ENCODE measurements at regions not wholly inside any gene's neighbourhood (a gene's known extent, or its start where the extent isn't known, plus 50 kb on each side); places are given as distances from the start of the nearest gene placed in this dataset.

DNA sequence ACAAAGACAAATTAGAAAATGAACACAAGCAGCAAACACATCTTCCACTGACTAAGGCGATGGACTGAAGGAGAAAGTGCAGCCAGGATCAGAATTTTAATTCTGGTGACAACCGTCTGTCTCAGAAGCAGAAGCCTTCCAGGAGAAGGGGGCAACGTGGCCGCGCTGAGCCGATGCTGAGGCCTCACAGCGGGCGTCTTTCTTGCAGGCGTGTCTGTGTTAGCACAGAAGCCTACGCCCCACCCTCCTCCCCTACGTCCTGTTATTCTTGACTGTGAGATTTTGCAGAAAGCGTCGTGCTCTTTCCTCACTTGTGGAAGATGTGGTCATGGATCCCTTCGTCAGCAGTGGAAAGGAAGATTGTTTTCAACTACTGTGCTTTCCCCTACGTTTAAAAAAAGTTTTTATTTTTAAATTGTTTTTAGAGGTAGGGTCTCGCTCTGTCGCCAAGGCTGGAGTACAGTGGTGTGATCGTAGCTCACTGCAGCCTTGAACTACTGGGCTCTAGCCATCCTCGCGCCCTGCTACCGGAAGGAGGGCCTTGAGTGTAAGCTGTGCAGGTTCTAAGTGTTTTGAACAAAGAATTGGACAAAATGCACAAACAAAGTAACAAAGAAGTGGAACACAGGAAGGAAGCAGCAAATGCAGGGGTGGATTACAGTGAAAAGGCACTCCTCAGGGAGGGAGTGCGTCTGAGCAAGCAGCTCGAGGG, 422.0 kb downstream of the GALR1 start:
- H3K36me3 ChIP-seq (ENCODE audit: control insufficient read depth in 1 of 2, insufficient read depth in 2 of 2, low read length in 2 of 2) = no peaks in the 10 kb centered on the region
- H3K9me3 ChIP-seq (ENCODE audit: control insufficient read depth in 1 of 2, low read length in 2 of 2) = no peaks in the 10 kb centered on the region
- H3K27ac ChIP-seq (ENCODE audit: low read length) = no peak overlapping the region
- no peaks in the 10 kb centered on the region for H3K27me3 ChIP-seq (ENCODE audit: low read depth, low read length)
- peaks cover 0 to 4% of the 10 kb centered on the region in 2 donors for H3K4me1 ChIP-seq (ENCODE audit: control insufficient read depth in 1 of 2, insufficient read depth in 2 of 2, low read length in 2 of 2)
- H3K4me3 ChIP-seq (ENCODE audit: low read depth in 1 of 2, low read length in 2 of 2) = no peak overlapping the region

DNA sequence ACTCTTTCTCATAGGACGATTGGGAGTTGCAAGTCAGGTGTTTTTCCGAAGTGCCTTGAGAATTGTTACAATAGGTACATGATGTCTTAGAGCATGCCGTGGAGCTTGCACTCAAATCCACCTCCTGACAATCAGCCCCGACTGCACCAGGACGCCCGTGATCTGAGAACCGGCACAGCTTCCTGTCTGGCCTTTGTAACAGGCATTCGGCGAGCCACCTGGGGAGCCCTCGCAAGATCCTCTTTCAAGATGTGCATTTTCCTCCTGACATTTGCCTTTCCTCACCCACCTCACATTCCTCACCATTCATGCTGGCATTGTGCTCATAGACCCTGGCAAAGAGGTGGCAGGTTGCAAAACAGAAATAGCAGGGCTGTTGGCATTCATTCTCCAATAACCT, 427.3 kb downstream of the GALR1 start:
- Histone ChIP-seq H3K27me3 (ENCODE audit: low read depth, low read length) (no peaks in the 10 kb centered on the region), H3K9me3 (ENCODE audit: control insufficient read depth in 1 of 2, low read length in 2 of 2) (no peaks in the 10 kb centered on the region)

DNA sequence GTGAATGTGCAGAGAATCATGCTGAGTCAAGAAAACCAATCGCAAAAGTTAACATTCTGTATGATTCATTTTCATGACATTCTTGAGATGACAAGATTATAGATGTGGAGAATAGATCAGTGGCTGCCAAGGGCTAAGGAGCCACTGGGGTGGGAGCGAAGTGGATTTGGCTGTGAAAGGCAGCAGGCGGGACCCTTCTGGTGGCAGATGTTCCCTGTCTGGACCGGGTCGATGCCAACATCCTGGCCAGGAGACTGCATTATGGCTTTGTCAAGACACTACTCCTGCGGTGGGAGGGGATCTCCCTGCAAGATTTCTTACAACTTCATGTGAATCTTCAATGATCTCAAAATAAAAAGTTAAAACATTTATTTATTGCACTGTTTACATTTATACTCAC, 427.9 kb downstream of the GALR1 start:
- Histone ChIP-seq H3K4me3 (ENCODE audit: low read depth in 1 of 2, low read length in 2 of 2) (no peak overlapping the region), H3K27ac (ENCODE audit: low read length) (no peak overlapping the region), H3K36me3 (ENCODE audit: control insufficient read depth in 1 of 2, insufficient read depth in 2 of 2, low read length in 2 of 2) (no peaks in the 10 kb centered on the region), H3K4me1 (ENCODE audit: control insufficient read depth in 1 of 2, insufficient read depth in 2 of 2, low read length in 2 of 2) (no peaks in the 10 kb centered on the region), H3K27me3 (ENCODE audit: low read depth, low read length) (no peaks in the 10 kb centered on the region), H3K9me3 (ENCODE audit: control insufficient read depth in 1 of 2, low read length in 2 of 2) (no peaks in the 10 kb centered on the region)

More for the DNA sequence above, 427.3 kb downstream of the GALR1 start:
- no peak overlapping the region for H3K27ac ChIP-seq (ENCODE audit: low read length)
- no peaks in the 10 kb centered on the region for H3K36me3 ChIP-seq (ENCODE audit: control insufficient read depth in 1 of 2, insufficient read depth in 2 of 2, low read length in 2 of 2)
- H3K4me1 ChIP-seq (ENCODE audit: control insufficient read depth in 1 of 2, insufficient read depth in 2 of 2, low read length in 2 of 2) = peaks cover 0 to 1% of the 10 kb centered on the region in 2 donors
- H3K4me3 ChIP-seq (ENCODE audit: low read depth in 1 of 2, low read length in 2 of 2) = no peak overlapping the region

DNA sequence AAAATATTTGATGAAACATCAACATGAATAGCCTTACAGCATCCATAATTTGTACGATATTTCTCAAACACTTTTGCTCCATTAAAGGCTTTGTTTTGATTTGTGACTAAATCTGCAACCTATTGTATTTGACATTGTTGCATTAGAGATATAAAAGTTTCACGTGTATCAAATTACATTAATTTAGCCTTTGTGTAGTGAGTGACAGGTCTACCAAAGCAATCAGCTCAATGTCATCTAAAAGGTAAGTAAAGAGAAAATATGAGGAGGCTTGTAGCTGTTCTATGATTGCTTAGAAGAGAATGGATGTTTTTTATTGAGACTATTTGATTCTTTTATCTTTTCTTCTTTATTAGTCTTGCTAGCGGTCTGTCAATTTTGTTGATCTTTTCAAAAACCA, 430.2 kb downstream of the GALR1 start:
- Histone ChIP-seq H3K27me3 (ENCODE audit: low read depth, low read length) (no peaks in the 10 kb centered on the region), H3K27ac (ENCODE audit: low read length) (no peak overlapping the region), H3K4me1 (ENCODE audit: control insufficient read depth in 1 of 2, insufficient read depth in 2 of 2, low read length in 2 of 2) (no peaks in the 10 kb centered on the region), H3K9me3 (ENCODE audit: control insufficient read depth in 1 of 2, low read length in 2 of 2) (no peaks in the 10 kb centered on the region), H3K36me3 (ENCODE audit: control insufficient read depth in 1 of 2, insufficient read depth in 2 of 2, low read length in 2 of 2) (no peaks in the 10 kb centered on the region), H3K4me3 (ENCODE audit: low read depth in 1 of 2, low read length in 2 of 2) (no peak overlapping the region)

DNA sequence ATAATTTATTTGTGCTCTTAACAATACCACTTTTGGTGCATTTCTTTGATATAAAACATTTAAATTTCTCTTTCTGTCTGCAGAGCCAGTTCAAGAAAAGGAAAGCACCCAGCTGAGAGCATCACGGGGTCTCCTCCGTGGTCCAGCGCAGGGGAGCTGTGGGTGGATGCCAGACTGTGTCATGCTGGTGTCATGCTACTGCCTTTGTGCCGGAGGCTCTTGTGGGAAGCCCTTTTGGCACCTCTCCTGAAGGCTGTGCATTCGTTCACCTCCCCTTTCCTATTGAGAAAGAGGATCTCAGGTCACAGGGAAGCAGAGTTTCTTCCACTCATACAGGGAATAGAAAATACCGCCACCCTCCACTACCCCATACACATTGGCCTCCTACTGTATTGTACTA, 450.4 kb downstream of the GALR1 start:
- Histone ChIP-seq H3K27ac (ENCODE audit: low read length) (no peak overlapping the region), H3K4me3 (ENCODE audit: low read depth in 1 of 2, low read length in 2 of 2) (no peak overlapping the region), H3K36me3 (ENCODE audit: control insufficient read depth in 1 of 2, insufficient read depth in 2 of 2, low read length in 2 of 2) (no peaks in the 10 kb centered on the region), H3K4me1 (ENCODE audit: control insufficient read depth in 1 of 2, insufficient read depth in 2 of 2, low read length in 2 of 2) (no peaks in the 10 kb centered on the region), H3K27me3 (ENCODE audit: low read depth, low read length) (no peaks in the 10 kb centered on the region), H3K9me3 (ENCODE audit: control insufficient read depth in 1 of 2, low read length in 2 of 2) (no peaks in the 10 kb centered on the region)

DNA sequence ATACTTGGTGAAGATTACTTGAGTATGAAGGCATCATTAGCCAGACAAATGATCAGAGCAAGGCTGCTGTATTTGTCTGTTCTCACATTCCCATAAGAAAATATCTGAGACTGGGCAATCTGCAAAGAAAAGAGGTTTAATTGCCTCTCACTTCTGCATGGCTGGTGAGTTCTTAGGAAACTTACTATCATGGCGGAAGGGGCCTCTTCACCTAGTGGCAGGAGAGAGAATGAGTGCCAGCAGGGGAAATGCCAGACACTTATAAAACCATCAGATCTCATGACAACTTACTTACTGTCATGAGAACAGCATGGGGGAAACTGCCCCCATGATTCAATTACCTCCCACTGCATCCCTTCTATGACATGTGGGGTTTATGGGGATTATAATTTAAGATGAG, 452.3 kb downstream of the GALR1 start:
- H3K27me3 ChIP-seq (ENCODE audit: low read depth, low read length) = no peaks in the 10 kb centered on the region
- no peak overlapping the region for H3K27ac ChIP-seq (ENCODE audit: low read length)
- no peaks in the 10 kb centered on the region for H3K9me3 ChIP-seq (ENCODE audit: control insufficient read depth in 1 of 2, low read length in 2 of 2)
- H3K4me1 ChIP-seq (ENCODE audit: control insufficient read depth in 1 of 2, insufficient read depth in 2 of 2, low read length in 2 of 2) = no peaks in the 10 kb centered on the region
- H3K4me3 ChIP-seq (ENCODE audit: low read depth in 1 of 2, low read length in 2 of 2) = no peak overlapping the region
- H3K36me3 ChIP-seq (ENCODE audit: control insufficient read depth in 1 of 2, insufficient read depth in 2 of 2, low read length in 2 of 2) = no peaks in the 10 kb centered on the region

DNA sequence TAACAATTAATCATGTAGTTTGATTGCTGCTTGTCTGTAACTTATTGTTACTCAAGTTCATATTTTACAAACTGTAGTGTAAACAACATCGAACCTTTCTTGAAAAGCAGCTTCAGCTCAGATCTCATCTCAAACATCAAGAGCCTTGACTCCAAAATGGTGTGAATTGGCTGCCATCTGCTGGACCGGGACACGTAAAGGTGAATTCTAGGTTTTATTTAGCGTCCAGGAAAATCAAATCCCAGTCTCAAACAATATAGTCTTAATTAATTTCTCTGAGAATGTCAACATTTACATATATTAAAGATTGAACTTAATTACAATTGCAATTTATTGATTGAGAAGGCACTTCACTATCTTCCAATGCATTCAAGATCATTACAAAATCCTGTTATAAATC, 453.0 kb downstream of the GALR1 start:
- H3K9me3 ChIP-seq (ENCODE audit: control insufficient read depth in 1 of 2, low read length in 2 of 2) = no peaks in the 10 kb centered on the region

DNA sequence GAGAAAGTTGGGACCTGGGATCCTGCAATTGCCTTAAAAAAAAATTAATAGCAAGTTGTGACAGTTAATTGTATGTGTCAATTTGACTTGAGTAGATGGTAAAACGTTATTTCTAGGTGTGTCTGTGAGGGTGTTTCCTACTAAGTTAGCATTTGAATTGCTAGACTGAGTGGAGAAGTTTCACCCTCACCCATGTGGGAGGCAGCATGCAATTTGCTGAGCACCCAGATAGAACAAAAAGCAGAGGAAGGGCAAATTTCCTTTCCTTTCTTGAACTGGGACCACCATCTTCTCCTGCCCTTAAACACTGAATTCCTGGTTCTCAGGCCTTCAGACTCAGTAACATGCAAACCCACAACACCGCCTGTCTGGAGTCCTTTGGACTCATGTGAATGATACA, 455.7 kb downstream of the GALR1 start:
- Histone ChIP-seq H3K27me3 (ENCODE audit: low read depth, low read length) (no peaks in the 10 kb centered on the region), H3K27ac (ENCODE audit: low read length) (no peak overlapping the region), H3K36me3 (ENCODE audit: control insufficient read depth in 1 of 2, insufficient read depth in 2 of 2, low read length in 2 of 2) (no peaks in the 10 kb centered on the region), H3K4me1 (ENCODE audit: control insufficient read depth in 1 of 2, insufficient read depth in 2 of 2, low read length in 2 of 2) (no peaks in the 10 kb centered on the region), H3K9me3 (ENCODE audit: control insufficient read depth in 1 of 2, low read length in 2 of 2) (no peaks in the 10 kb centered on the region), H3K4me3 (ENCODE audit: low read depth in 1 of 2, low read length in 2 of 2) (no peak overlapping the region)

More for the DNA sequence above, 453.0 kb downstream of the GALR1 start:
- H3K27ac ChIP-seq (ENCODE audit: low read length) = no peak overlapping the region
- no peak overlapping the region for H3K4me3 ChIP-seq (ENCODE audit: low read depth in 1 of 2, low read length in 2 of 2)
- H3K27me3 ChIP-seq (ENCODE audit: low read depth, low read length) = no peaks in the 10 kb centered on the region
- H3K36me3 ChIP-seq (ENCODE audit: control insufficient read depth in 1 of 2, insufficient read depth in 2 of 2, low read length in 2 of 2) = no peaks in the 10 kb centered on the region
- no peaks in the 10 kb centered on the region for H3K4me1 ChIP-seq (ENCODE audit: control insufficient read depth in 1 of 2, insufficient read depth in 2 of 2, low read length in 2 of 2)

DNA sequence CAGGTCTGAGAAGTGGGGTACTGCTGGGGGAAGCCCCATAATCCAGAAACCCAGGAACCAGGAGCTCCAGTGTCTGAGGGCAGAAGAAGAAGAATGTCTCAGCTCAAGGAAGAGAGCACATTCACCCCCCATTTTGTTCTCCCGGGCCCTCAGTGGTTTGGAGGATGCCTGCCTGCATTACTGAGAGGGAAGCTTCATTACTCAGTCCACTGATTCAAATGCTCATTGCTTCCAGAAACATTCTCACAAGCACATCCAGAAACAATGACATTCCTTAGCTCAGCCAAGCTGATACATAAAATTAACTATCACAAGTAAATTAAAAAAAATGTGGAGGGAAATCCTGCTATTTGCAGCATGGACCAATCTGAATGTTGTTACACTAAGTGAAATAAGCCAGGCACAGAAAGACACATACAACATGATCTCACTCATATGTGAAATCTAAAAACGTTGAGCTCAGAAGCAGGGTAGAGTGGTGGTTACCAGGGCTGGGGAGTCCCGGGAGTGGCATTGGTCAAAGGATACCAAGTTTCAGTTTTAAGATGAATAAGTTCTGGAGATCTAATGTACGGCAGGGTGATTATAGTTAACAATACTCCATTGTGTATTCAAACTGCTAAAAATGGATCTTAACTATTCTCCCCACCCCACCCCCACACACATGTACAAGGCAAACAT, 459.3 kb downstream of the GALR1 start:
- H3K4me1 ChIP-seq (ENCODE audit: control insufficient read depth in 1 of 2, insufficient read depth in 2 of 2, low read length in 2 of 2) = no peaks in the 10 kb centered on the region
- no peaks in the 10 kb centered on the region for H3K27me3 ChIP-seq (ENCODE audit: low read depth, low read length)
- no peaks in the 10 kb centered on the region for H3K36me3 ChIP-seq (ENCODE audit: control insufficient read depth in 1 of 2, insufficient read depth in 2 of 2, low read length in 2 of 2)
- H3K27ac ChIP-seq (ENCODE audit: low read length) = no peak overlapping the region
- no peak overlapping the region for H3K4me3 ChIP-seq (ENCODE audit: low read depth in 1 of 2, low read length in 2 of 2)
- H3K9me3 ChIP-seq (ENCODE audit: control insufficient read depth in 1 of 2, low read length in 2 of 2) = no peaks in the 10 kb centered on the region

DNA sequence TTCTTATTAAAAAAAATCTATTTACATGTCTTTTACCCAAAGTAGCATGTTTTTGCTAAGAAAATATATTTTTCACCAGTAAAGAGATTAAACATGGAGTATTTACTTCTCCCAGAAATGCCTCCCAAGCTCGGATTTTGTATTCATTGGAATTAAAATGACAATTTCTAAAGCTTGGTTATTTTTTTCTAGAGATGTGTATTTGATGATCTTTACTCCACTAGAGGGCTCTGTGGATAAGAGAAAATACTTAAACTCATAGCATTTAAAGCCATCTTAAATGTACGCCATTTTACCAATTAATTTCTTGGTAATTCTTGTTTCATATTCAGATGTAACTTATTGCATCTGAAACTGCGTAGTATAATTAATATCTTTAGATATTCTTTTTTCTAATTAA, 461.4 kb downstream of the GALR1 start:
- H3K27ac ChIP-seq (ENCODE audit: low read length) = no peak overlapping the region
- no peaks in the 10 kb centered on the region for H3K9me3 ChIP-seq (ENCODE audit: control insufficient read depth in 1 of 2, low read length in 2 of 2)
- H3K27me3 ChIP-seq (ENCODE audit: low read depth, low read length) = no peaks in the 10 kb centered on the region
- no peak overlapping the region for H3K4me3 ChIP-seq (ENCODE audit: low read depth in 1 of 2, low read length in 2 of 2)
- no peaks in the 10 kb centered on the region for H3K36me3 ChIP-seq (ENCODE audit: control insufficient read depth in 1 of 2, insufficient read depth in 2 of 2, low read length in 2 of 2)
- H3K4me1 ChIP-seq (ENCODE audit: control insufficient read depth in 1 of 2, insufficient read depth in 2 of 2, low read length in 2 of 2) = no peaks in the 10 kb centered on the region

DNA sequence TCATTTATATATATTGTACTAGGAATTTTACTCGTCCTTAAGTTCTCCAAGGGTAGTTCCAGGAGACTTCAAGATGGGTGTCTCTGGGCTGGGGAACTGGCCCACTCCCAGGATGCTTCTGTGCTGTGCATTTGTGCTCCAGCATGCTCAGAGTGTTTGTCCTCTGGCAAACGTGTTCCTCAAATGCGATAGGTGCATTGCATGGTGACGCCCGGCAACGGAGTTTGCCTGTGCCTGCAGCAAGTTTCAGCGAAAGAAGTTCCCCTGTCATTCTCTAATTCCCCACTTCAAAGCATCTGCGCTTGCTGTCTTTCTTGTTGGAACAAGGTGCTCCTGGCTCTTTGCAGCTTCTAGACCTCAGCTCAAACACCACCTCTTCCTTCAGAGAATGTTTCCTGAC, 465.1 kb downstream of the GALR1 start:
- H3K4me1 ChIP-seq (ENCODE audit: control insufficient read depth in 1 of 2, insufficient read depth in 2 of 2, low read length in 2 of 2) = no peaks in the 10 kb centered on the region
- H3K27ac ChIP-seq (ENCODE audit: low read length) = no peak overlapping the region
- no peaks in the 10 kb centered on the region for H3K9me3 ChIP-seq (ENCODE audit: control insufficient read depth in 1 of 2, low read length in 2 of 2)
- no peaks in the 10 kb centered on the region for H3K27me3 ChIP-seq (ENCODE audit: low read depth, low read length)
- no peak overlapping the region for H3K4me3 ChIP-seq (ENCODE audit: low read depth in 1 of 2, low read length in 2 of 2)
- no peaks in the 10 kb centered on the region for H3K36me3 ChIP-seq (ENCODE audit: control insufficient read depth in 1 of 2, insufficient read depth in 2 of 2, low read length in 2 of 2)

DNA sequence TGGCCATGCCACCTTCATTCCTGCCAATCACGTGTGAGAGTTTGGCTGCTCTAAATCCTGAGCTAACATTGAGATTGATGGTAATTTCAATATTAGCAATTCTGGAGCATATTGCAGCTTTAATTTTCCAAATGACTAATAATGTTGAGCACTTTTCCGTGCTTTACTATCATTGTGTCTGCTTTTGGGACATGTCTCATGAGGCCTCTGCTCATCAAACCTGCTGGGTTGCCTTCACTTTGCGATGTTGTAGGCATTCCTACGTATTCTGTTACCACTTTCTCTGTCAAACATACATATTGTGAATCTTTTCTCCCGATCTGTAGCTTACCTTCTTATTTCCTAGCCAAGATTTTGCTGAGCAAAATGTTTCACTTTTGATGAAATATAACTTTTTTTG, 466.6 kb downstream of the GALR1 start:
- H3K4me3 ChIP-seq (ENCODE audit: low read depth in 1 of 2, low read length in 2 of 2) = no peak overlapping the region
- no peaks in the 10 kb centered on the region for H3K27me3 ChIP-seq (ENCODE audit: low read depth, low read length)
- H3K9me3 ChIP-seq (ENCODE audit: control insufficient read depth in 1 of 2, low read length in 2 of 2) = no peaks in the 10 kb centered on the region
- H3K4me1 ChIP-seq (ENCODE audit: control insufficient read depth in 1 of 2, insufficient read depth in 2 of 2, low read length in 2 of 2) = no peaks in the 10 kb centered on the region
- H3K36me3 ChIP-seq (ENCODE audit: control insufficient read depth in 1 of 2, insufficient read depth in 2 of 2, low read length in 2 of 2) = no peaks in the 10 kb centered on the region
- no peak overlapping the region for H3K27ac ChIP-seq (ENCODE audit: low read length)
